RCC 7860 (cell line): ENCODE measurements at regions not wholly inside any gene's neighbourhood (a gene's known extent, or its start where the extent isn't known, plus 50 kb on each side); places are given as distances from the start of the nearest gene placed in this dataset.

Source experiments
- DNase-seq: peaks from one replicate; pipeline ENCODE4 v3.0.0-alpha.2; 2015; ENCODE audit warnings: low spot score
- FAIRE-seq: peaks from 2 replicates; lab custom pipeline; 2012; peaks lifted over from hg19 to GRCh38; lab: Jason Lieb, UNC

- FAIRE-seq (no peak), DNase-seq (peak; percentile 19)
Measured at GRCh38 chr9:32698706-32699277, 63.3 kb upstream of the TAF1L start.

GRCh38 chr9:32701321-32702022 is 66.0 kb upstream of the TAF1L start:
- no peak for FAIRE-seq
- peak; percentile 39 for DNase-seq

GRCh38 chr9:32703635-32704034 is 68.2 kb upstream of the TAF1L start:
- DNase-seq (no peak), FAIRE-seq (no peak)

GRCh38 chr9:32704343-32704742 is 68.9 kb upstream of the TAF1L start:
- DNase-seq (no peak), FAIRE-seq (no peak)

- FAIRE-seq, result no peak
- DNase-seq, result peak; percentile 39
Measured at GRCh38 chr9:32705059-32705458, 69.6 kb upstream of the TAF1L start.

GRCh38 chr9:32706004-32706724 is 70.7 kb upstream of the TAF1L start:
- FAIRE-seq (no peak), DNase-seq (peak; percentile 65)

- FAIRE-seq (no peak), DNase-seq (peak; percentile 37)
Measured at GRCh38 chr9:32706725-32707100, 71.2 kb upstream of the TAF1L start.

- FAIRE-seq (no peak), DNase-seq (no peak)
Measured at GRCh38 chr9:32707326-32707725, 71.9 kb upstream of the TAF1L start.

GRCh38 chr9:32708480-32709150 is 73.1 kb upstream of the TAF1L start:
- DNase-seq, result no peak
- FAIRE-seq, result no peak

GRCh38 chr9:32709871-32710270 is 73.5 kb upstream of the TMEM215 start:
- no peak for FAIRE-seq
- peak; percentile 20 for DNase-seq

- no peak for DNase-seq
- no peak for FAIRE-seq
Measured at GRCh38 chr9:32716425-32716824, 66.9 kb upstream of the TMEM215 start.

- FAIRE-seq, result no peak
- DNase-seq, result no peak
Measured at GRCh38 chr9:32716955-32717543, 66.3 kb upstream of the TMEM215 start.

- DNase-seq (no peak), FAIRE-seq (no peak)
Measured at GRCh38 chr9:32722704-32723103, 60.6 kb upstream of the TMEM215 start.

GRCh38 chr9:32723789-32724325 is 59.5 kb upstream of the TMEM215 start:
- no peak for DNase-seq
- no peak for FAIRE-seq

- DNase-seq (no peak), FAIRE-seq (no peak)
Measured at GRCh38 chr9:32725066-32725860, 58.1 kb upstream of the TMEM215 start.

GRCh38 chr9:32728181-32728580 is 55.2 kb upstream of the TMEM215 start:
- FAIRE-seq (no peak), DNase-seq (no peak)
